Fibroblast of lung (primary cell): ENCODE measurements at regions not wholly inside any gene's neighbourhood (a gene's known extent, or its start where the extent isn't known, plus 50 kb on each side); places are given as distances from the start of the nearest gene placed in this dataset.

ENCODE experiments used
- CTCF ChIP-seq, 2 donors: IDR thresholded peaks in 1 of 2; conservative IDR thresholded peaks in 1 of 2; 1 replicate in 1 of 2; 2 replicates in 1 of 2; pipeline ENCODE4 v1.5.1; 2011 to 2012; ENCODE audit warnings: low read length in 2 of 2, control low read depth in 1 of 2, inconsistent platforms in 1 of 2, low read depth in 1 of 2, mild to moderate bottlenecking in 1 of 2
- EZH2 ChIP-seq: IDR thresholded peaks from 2 replicates; pipeline ENCODE4 v1.5.1; 2012; ENCODE audit warnings: low read length, control low read depth, mild to moderate bottlenecking; ENCODE audit errors: missing control alignments

GRCh38 chr6:9066726-9067125 lies 631.4 kb upstream of the SLC35B3 start:
- no peak for TF ChIP-seq CTCF (conservative IDR thresholded peaks at IDR 0.05 in 1 of 2, IDR thresholded peaks at IDR 0.05 in 1 of 2; ENCODE audit: low read depth in 1 of 2, low read length in 2 of 2)
- no peak for TF ChIP-seq EZH2
